CD14-positive monocyte (primary cell): ENCODE measurements at regions not wholly inside any gene's neighbourhood (a gene's known extent, or its start where the extent isn't known, plus 50 kb on each side); places are given as distances from the start of the nearest gene placed in this dataset.

Experiments
- DNase-seq, 3 donors: peaks; one replicate each; pipeline ENCODE4 v3.0.0-alpha.2; 2011 to 2022
- H2AFZ ChIP-seq: 2 replicates; pipeline ENCODE4 v1.6.0; 2012; ENCODE audit warnings: mild to moderate bottlenecking, low read depth, low read length, inconsistent platforms; ENCODE audit not compliant: insufficient read depth, poor library complexity, severe bottlenecking
- H3K27ac ChIP-seq, 2 donors: 1 replicate in 1 of 2; 2 replicates in 1 of 2; pipeline ENCODE4 v1.5.1; 2012 to 2013; ENCODE audit warnings: low read length in 2 of 2, control low read depth in 1 of 2, inconsistent platforms in 1 of 2, low read depth in 1 of 2, mild to moderate bottlenecking in 1 of 2
- H3K27me3 ChIP-seq, 2 donors: one replicate each; pipeline versions ENCODE4 v1.6.0 to v1.6.1; 2011 to 2013; ENCODE audit warnings: low read length in 2 of 2; ENCODE audit not compliant: control insufficient read depth in 2 of 2, insufficient read depth in 2 of 2
- H3K36me3 ChIP-seq, 2 donors: replicated peaks in 1 of 2; 1 replicate in 1 of 2; 2 replicates in 1 of 2; pipeline versions ENCODE4 v1.5.1 to v1.6.1; 2012 to 2013; ENCODE audit warnings: low read length in 2 of 2, control low read depth in 1 of 2, inconsistent platforms in 1 of 2, mild to moderate bottlenecking in 1 of 2; ENCODE audit not compliant: insufficient read depth in 2 of 2, control insufficient read depth in 1 of 2
- H3K4me1 ChIP-seq, 2 donors: 1 replicate in 1 of 2; 2 replicates in 1 of 2; pipeline versions ENCODE4 v1.5.1 to v1.6.1; 2012 to 2013; ENCODE audit warnings: low read length in 2 of 2, control low read depth in 1 of 2, inconsistent platforms in 1 of 2, mild to moderate bottlenecking in 1 of 2, moderate library complexity in 1 of 2; ENCODE audit not compliant: insufficient read depth in 2 of 2, control insufficient read depth in 1 of 2
- H3K4me2 ChIP-seq: replicated peaks from 2 replicates; pipeline ENCODE3; 2012; ENCODE audit warnings: low read length, moderate library complexity, mild to moderate bottlenecking; ENCODE audit not compliant: poor library complexity, severe bottlenecking; ENCODE audit errors: extremely low read depth
- H3K4me3 ChIP-seq, 3 experiments: fragments of 200-600 bp in 1 of 3; sonication (generic) in 1 of 3; replicated peaks in 1 of 3; 1 replicate in 2 of 3; 2 replicates in 1 of 3; pipeline ENCODE4 v1.5.1; 2011 to 2013; ENCODE audit warnings: low read length in 3 of 3, mild to moderate bottlenecking in 3 of 3, control low read depth in 2 of 3, low read depth in 2 of 3, inconsistent platforms in 1 of 3, moderate library complexity in 1 of 3
- H3K79me2 ChIP-seq: 2 replicates; pipeline ENCODE4 v1.6.0; 2012; ENCODE audit warnings: mild to moderate bottlenecking, control low read depth, inconsistent platforms, low read length, moderate library complexity; ENCODE audit not compliant: insufficient read depth
- H3K9ac ChIP-seq: 2 replicates; pipeline ENCODE4 v1.6.0; 2017; ENCODE audit warnings: low read length, mild to moderate bottlenecking; ENCODE audit not compliant: insufficient read depth, poor library complexity, severe bottlenecking
- H3K9me3 ChIP-seq, 2 donors: replicated peaks in 1 of 2; 1 replicate in 1 of 2; 2 replicates in 1 of 2; pipeline versions ENCODE4 v1.5.1 to v1.6.1; 2012 to 2013; ENCODE audit warnings: low read length in 2 of 2, control low read depth in 1 of 2; ENCODE audit not compliant: control insufficient read depth in 1 of 2, insufficient read depth in 1 of 2
- H4K20me1 ChIP-seq: 2 replicates; pipeline ENCODE4 v1.6.0; 2012; ENCODE audit warnings: mild to moderate bottlenecking, low read length, control low read depth, moderate library complexity; ENCODE audit not compliant: insufficient read depth
- H3K27ac Mint-ChIP-seq, 7 donors: one replicate each; pipeline ENCODE4 v1.8.0; 2020; ENCODE audit warnings: mild to moderate bottlenecking in 7 of 7, mixed read lengths in 7 of 7, moderate library complexity in 6 of 7, inconsistent platforms in 2 of 7
- H3K27me3 Mint-ChIP-seq, 3 donors: one replicate each; pipeline ENCODE4 v1.8.0; 2021 to 2022; ENCODE audit warnings: low read depth in 3 of 3, mild to moderate bottlenecking in 3 of 3, mixed read lengths in 3 of 3, moderate library complexity in 3 of 3, inconsistent platforms in 1 of 3
- H3K36me3 Mint-ChIP-seq, 2 donors: one replicate each; pipeline ENCODE4 v1.8.0; 2020; ENCODE audit warnings: mixed read lengths in 2 of 2, inconsistent platforms in 1 of 2, mild to moderate bottlenecking in 1 of 2
- H3K4me1 Mint-ChIP-seq: one replicate; pipeline ENCODE4 v1.8.0; 2020; ENCODE audit warnings: mild to moderate bottlenecking, mixed read lengths
- H3K4me3 Mint-ChIP-seq, 2 donors: one replicate each; pipeline ENCODE4 v1.8.0; 2020; ENCODE audit warnings: mild to moderate bottlenecking in 2 of 2, mixed read lengths in 2 of 2, moderate library complexity in 1 of 2
- H3K9me3 Mint-ChIP-seq, 7 donors: one replicate each; pipeline ENCODE4 v1.8.0; 2020 to 2022; ENCODE audit warnings: mixed read lengths in 7 of 7, mild to moderate bottlenecking in 6 of 7, moderate library complexity in 6 of 7, inconsistent platforms in 2 of 7
- WGBS: methylation state at CpG from one replicate; pipeline ENCODE4 v1.1.5; 2013; ENCODE audit warnings: missing lambda C conversion rate; ENCODE audit not compliant: insufficient coverage; 5-methylcytosine and 5-hydroxymethylcytosine counted together
- intact Hi-C, 2 donors: fragments of 100-400 bp; cut with micrococcal nuclease; formaldehyde crosslinking; loops; one replicate each; pipeline versions ENCODE4 v1.15.0 to v1.15.1; 2023
- TF ChIP-seq, protein P1 (sequence below): fragments of 200-600 bp; IDR thresholded peaks from one replicate; pipeline ENCODE4 v1.8.0; 2022; ENCODE audit warnings: antibody characterized with exemption, mild to moderate bottlenecking

GRCh38 chr2:129733579-129733978 lies 245.9 kb upstream of the RAB6C start:
- H3K4me3 Mint-ChIP-seq, result no peak overlapping the region
- Histone ChIP-seq H3K4me2 (no peak overlapping the region), H3K27me3 (no peaks in the 10 kb centered on the region), H3K9ac (no peak overlapping the region), H2AFZ (no peak overlapping the region), H3K4me1 (no peaks in the 10 kb centered on the region), H4K20me1 (no peaks in the 10 kb centered on the region), H3K9me3 (no peaks in the 10 kb centered on the region), H3K79me2 (no peaks in the 10 kb centered on the region), H3K4me3 (no peak overlapping the region), H3K27ac (no peak overlapping the region), H3K36me3 (no peaks in the 10 kb centered on the region)
- TF ChIP-seq, protein P1, sequence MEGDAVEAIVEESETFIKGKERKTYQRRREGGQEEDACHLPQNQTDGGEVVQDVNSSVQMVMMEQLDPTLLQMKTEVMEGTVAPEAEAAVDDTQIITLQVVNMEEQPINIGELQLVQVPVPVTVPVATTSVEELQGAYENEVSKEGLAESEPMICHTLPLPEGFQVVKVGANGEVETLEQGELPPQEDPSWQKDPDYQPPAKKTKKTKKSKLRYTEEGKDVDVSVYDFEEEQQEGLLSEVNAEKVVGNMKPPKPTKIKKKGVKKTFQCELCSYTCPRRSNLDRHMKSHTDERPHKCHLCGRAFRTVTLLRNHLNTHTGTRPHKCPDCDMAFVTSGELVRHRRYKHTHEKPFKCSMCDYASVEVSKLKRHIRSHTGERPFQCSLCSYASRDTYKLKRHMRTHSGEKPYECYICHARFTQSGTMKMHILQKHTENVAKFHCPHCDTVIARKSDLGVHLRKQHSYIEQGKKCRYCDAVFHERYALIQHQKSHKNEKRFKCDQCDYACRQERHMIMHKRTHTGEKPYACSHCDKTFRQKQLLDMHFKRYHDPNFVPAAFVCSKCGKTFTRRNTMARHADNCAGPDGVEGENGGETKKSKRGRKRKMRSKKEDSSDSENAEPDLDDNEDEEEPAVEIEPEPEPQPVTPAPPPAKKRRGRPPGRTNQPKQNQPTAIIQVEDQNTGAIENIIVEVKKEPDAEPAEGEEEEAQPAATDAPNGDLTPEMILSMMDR, result no peak
- no peaks in the 10 kb centered on the region for H3K27me3 Mint-ChIP-seq
- H3K27ac Mint-ChIP-seq, result no peak overlapping the region
- H3K9me3 Mint-ChIP-seq, result peaks cover 0 to 5% (median 0%) of the 10 kb centered on the region in 7 donors
- WGBS, result 90% methylated on average over 1 of the region's 2 CpGs
- H3K36me3 Mint-ChIP-seq, result no peaks in the 10 kb centered on the region
- intact Hi-C loops, result no loop called here
- H3K4me1 Mint-ChIP-seq, result no peaks in the 10 kb centered on the region
- DNase-seq, result no peak

DNA sequence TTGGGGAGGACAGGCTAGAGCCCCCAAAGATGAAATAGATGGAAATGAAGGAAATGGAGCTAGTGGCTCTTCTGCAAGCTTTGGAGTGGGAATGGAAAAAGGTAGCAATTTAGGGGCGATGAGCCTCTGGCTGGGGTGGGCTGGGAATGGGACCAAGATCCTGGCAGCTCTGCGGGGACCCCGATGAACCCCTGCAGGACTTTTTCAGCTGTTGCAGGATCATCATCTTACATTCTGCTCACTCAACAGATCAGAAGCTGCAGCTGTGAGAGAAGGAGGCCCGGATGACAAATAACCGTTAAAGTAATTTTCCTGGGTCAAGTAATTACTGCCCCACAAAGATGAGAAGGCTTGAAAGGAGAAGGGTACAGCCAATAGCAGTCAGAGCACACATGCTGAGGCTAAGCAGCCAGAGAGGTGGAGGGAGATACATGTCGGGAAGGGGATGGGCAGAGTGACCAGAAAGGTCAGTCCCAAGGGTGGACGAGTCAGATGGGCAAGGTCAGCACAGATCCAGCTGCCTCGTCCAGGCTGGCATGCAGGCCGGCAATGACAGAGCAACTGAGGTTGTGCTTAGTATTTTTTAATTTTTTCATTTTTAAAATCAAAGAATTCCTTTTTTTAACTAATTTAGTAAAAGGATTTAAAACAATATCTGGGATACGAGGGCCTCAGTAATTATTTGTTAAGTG lies 245.0 kb upstream of the RAB6C start:
- no peak overlapping the region for H3K27ac ChIP-seq
- peaks cover 0 to 5% (median 0%) of the 10 kb centered on the region in 7 donors for H3K9me3 Mint-ChIP-seq
- H3K27me3 Mint-ChIP-seq, result no peaks in the 10 kb centered on the region
- no peaks in the 10 kb centered on the region for H3K36me3 Mint-ChIP-seq
- H2AFZ ChIP-seq, result no peak overlapping the region
- no peaks in the 10 kb centered on the region for H3K27me3 ChIP-seq
- no peak for DNase-seq
- H3K4me3 ChIP-seq, result no peak overlapping the region
- H3K9ac ChIP-seq, result no peak overlapping the region
- no peak overlapping the region for H3K4me2 ChIP-seq
- no peak overlapping the region for H3K27ac Mint-ChIP-seq
- TF ChIP-seq, protein P1, result no peak
- H4K20me1 ChIP-seq, result no peaks in the 10 kb centered on the region
- H3K4me1 ChIP-seq, result no peaks in the 10 kb centered on the region
- no peak overlapping the region for H3K4me3 Mint-ChIP-seq
- H3K79me2 ChIP-seq, result no peaks in the 10 kb centered on the region
- no peaks in the 10 kb centered on the region for H3K4me1 Mint-ChIP-seq
- H3K36me3 ChIP-seq, result no peaks in the 10 kb centered on the region
- intact Hi-C loops, result no loop called here
- no peaks in the 10 kb centered on the region for H3K9me3 ChIP-seq
- 90% methylated on average over 4 of the region's 10 CpGs for WGBS
